ENCODE measurements at regions not wholly inside any gene's neighbourhood (a gene's known extent, or its start where the extent isn't known, plus 50 kb on each side); places are given as distances from the start of the nearest gene placed in this dataset.

DNA sequence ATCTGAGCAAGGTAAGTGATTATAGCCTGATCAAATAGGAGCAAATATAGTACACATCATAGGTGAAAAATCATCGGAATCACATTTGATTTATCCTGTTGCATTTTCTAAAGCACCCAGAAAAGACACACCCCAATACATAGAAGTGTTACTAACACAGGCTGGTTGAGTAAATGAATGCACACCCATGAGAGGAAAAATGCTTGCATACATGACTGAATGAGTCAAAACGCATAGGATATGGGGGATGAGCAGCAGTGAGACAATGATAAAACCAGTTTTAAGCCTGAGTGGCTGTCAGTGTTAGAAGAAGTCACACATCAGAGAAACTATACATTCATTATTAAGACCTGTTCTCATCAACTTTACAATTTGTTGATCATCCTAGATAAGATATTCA, 449.6 kb upstream of the CDH20 start:
- Mint-ChIP-seq H3K4me1 (no peaks in the 10 kb centered on the region), H3K36me3 (peaks cover under 1% of the 10 kb centered on the region), H3K27ac (no peak overlapping the region), H3K27me3 (ENCODE audit: low read depth in 2 of 2) (no peaks in the 10 kb centered on the region), H3K4me3 (no peak overlapping the region), H3K9me3 (peaks cover 9 to 20% of the 10 kb centered on the region in 2 donors)
- Histone ChIP-seq H3K4me3 (ENCODE audit: low read length) (no peak overlapping the region), H3K27ac (ENCODE audit: low read length) (no peak overlapping the region), H3K9me3 (ENCODE audit: control insufficient read depth, insufficient read depth, low read length) (no peaks in the 10 kb centered on the region), H3K4me1 (ENCODE audit: control insufficient read depth, insufficient read depth, low read length) (no peaks in the 10 kb centered on the region), H3K27me3 (ENCODE audit: control insufficient read depth, insufficient read depth, low read length) (no peaks in the 10 kb centered on the region), H3K36me3 (ENCODE audit: control insufficient read depth, insufficient read depth, low read length) (no peaks in the 10 kb centered on the region)
- intact Hi-C loops (cut with micrococcal nuclease) = no loop called here
- WGBS (ENCODE audit: insufficient coverage) = 100% methylated on average over 1 of the region's 2 CpGs
- no peak for DNase-seq
- ATAC-seq = no peak
- TF ChIP-seq, protein P1, sequence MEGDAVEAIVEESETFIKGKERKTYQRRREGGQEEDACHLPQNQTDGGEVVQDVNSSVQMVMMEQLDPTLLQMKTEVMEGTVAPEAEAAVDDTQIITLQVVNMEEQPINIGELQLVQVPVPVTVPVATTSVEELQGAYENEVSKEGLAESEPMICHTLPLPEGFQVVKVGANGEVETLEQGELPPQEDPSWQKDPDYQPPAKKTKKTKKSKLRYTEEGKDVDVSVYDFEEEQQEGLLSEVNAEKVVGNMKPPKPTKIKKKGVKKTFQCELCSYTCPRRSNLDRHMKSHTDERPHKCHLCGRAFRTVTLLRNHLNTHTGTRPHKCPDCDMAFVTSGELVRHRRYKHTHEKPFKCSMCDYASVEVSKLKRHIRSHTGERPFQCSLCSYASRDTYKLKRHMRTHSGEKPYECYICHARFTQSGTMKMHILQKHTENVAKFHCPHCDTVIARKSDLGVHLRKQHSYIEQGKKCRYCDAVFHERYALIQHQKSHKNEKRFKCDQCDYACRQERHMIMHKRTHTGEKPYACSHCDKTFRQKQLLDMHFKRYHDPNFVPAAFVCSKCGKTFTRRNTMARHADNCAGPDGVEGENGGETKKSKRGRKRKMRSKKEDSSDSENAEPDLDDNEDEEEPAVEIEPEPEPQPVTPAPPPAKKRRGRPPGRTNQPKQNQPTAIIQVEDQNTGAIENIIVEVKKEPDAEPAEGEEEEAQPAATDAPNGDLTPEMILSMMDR (IDR thresholded peaks at IDR 0.05) = no peak

DNA sequence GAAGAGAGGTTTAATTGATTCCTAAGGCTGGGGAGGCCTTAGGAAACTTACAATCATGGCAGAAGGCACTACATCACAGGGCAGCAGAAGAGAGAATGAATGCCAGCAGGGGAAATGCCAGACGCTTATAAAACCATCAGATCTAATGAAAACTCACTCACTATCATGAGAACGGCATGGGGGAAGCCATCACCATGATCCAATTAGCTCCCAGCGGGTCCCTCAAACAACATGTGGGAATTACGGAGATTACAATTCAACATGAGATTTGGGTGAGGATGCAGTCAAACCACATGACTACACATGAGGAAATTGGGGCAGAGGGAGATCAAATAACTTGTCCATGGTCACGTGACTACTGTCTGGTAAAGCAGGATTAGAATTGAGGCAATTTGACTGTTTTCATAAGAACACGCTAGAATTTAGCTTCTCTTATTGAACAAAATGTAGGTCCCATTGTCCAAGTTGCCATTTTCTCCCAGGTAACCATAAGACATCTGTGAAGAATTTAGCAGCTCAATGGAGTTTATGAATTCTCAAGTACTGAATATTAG, 445.1 kb upstream of the CDH20 start:
- DNase-seq (no peak), ATAC-seq (no peak)
- intact Hi-C loops (cut with micrococcal nuclease) = no loop called here
- Histone ChIP-seq H3K27me3 (ENCODE audit: control insufficient read depth, insufficient read depth, low read length) (no peaks in the 10 kb centered on the region), H3K4me1 (ENCODE audit: control insufficient read depth, insufficient read depth, low read length) (no peaks in the 10 kb centered on the region), H3K9me3 (ENCODE audit: control insufficient read depth, insufficient read depth, low read length) (no peaks in the 10 kb centered on the region), H3K36me3 (ENCODE audit: control insufficient read depth, insufficient read depth, low read length) (no peaks in the 10 kb centered on the region), H3K27ac (ENCODE audit: low read length) (no peak overlapping the region), H3K4me3 (ENCODE audit: low read length) (no peak overlapping the region)
- peaks cover 3 to 12% of the 10 kb centered on the region in 2 donors for H3K9me3 Mint-ChIP-seq
- no peak overlapping the region for H3K27ac Mint-ChIP-seq
- no peaks in the 10 kb centered on the region for H3K36me3 Mint-ChIP-seq
- 73% methylated on average over 6 of the region's 6 CpGs for WGBS (ENCODE audit: insufficient coverage)
- TF ChIP-seq, protein P1 (IDR thresholded peaks at IDR 0.05) = no peak
- no peaks in the 10 kb centered on the region for H3K27me3 Mint-ChIP-seq (ENCODE audit: low read depth in 2 of 2)
- no peaks in the 10 kb centered on the region for H3K4me1 Mint-ChIP-seq
- no peak overlapping the region for H3K4me3 Mint-ChIP-seq

DNA sequence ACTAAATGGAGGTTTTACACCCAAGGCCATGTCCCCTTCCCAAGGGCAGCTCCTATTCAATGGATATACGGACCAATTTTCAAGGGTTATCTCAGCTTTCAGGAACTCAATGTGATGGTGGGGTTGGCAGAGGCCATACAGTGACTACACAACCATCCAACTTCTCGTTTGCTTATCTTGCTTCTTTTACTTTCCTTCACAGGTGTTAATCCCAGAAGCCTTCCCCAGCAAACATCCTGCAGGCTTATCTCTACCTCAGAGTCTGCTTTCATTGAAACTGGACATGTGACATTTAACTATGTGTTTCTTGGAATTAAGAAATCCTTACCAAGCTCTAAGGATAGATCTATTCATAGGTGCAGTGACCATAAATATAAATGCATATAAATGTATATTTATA, 443.8 kb upstream of the CDH20 start:
- H3K27ac Mint-ChIP-seq = no peak overlapping the region
- Histone ChIP-seq H3K4me3 (ENCODE audit: low read length) (no peak overlapping the region), H3K27me3 (ENCODE audit: control insufficient read depth, insufficient read depth, low read length) (no peaks in the 10 kb centered on the region), H3K9me3 (ENCODE audit: control insufficient read depth, insufficient read depth, low read length) (no peaks in the 10 kb centered on the region), H3K27ac (ENCODE audit: low read length) (no peak overlapping the region), H3K36me3 (ENCODE audit: control insufficient read depth, insufficient read depth, low read length) (no peaks in the 10 kb centered on the region), H3K4me1 (ENCODE audit: control insufficient read depth, insufficient read depth, low read length) (no peaks in the 10 kb centered on the region)
- H3K27me3 Mint-ChIP-seq (ENCODE audit: low read depth in 2 of 2) = no peaks in the 10 kb centered on the region
- H3K4me3 Mint-ChIP-seq = no peak overlapping the region
- TF ChIP-seq, protein P1 (IDR thresholded peaks at IDR 0.05) = no peak
- peaks cover 7% of the 10 kb centered on the region for H3K36me3 Mint-ChIP-seq
- intact Hi-C loops (cut with micrococcal nuclease) = no loop called here
- DNase-seq = no peak
- H3K9me3 Mint-ChIP-seq = peaks cover 3 to 10% of the 10 kb centered on the region in 2 donors
- no peak for ATAC-seq
- 86% methylated on average over 1 of the region's 2 CpGs for WGBS (ENCODE audit: insufficient coverage)
- no peaks in the 10 kb centered on the region for H3K4me1 Mint-ChIP-seq

DNA sequence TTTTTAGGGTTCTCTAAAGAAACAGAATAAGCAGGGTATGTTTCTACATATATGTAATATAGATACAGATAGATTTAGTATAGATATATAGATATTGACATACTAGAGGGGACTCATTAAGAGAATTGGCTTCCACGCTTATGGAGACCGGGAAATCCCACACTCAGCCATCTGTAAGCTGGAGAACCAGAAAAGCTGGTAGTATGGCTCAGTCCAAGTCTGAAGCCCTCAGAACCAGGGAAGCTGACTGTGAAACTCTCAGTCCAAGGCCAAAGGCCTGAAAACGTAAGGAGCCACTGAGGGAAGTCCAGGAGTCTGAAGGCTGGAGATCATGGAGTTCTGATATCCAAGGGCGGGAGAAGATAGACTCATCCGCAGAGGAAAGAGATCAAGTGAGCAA, 441.3 kb upstream of the CDH20 start:
- H3K27ac Mint-ChIP-seq = no peak overlapping the region
- Histone ChIP-seq H3K27ac (ENCODE audit: low read length) (no peak overlapping the region), H3K9me3 (ENCODE audit: control insufficient read depth, insufficient read depth, low read length) (no peaks in the 10 kb centered on the region), H3K27me3 (ENCODE audit: control insufficient read depth, insufficient read depth, low read length) (no peaks in the 10 kb centered on the region), H3K4me1 (ENCODE audit: control insufficient read depth, insufficient read depth, low read length) (no peaks in the 10 kb centered on the region), H3K36me3 (ENCODE audit: control insufficient read depth, insufficient read depth, low read length) (no peaks in the 10 kb centered on the region), H3K4me3 (ENCODE audit: low read length) (no peak overlapping the region)
- TF ChIP-seq, protein P1 (IDR thresholded peaks at IDR 0.05) = no peak
- WGBS (ENCODE audit: insufficient coverage) = 89% methylated on average over 5 of the region's 5 CpGs
- no peaks in the 10 kb centered on the region for H3K4me1 Mint-ChIP-seq
- ATAC-seq = no peak
- H3K4me3 Mint-ChIP-seq = no peak overlapping the region
- H3K27me3 Mint-ChIP-seq (ENCODE audit: low read depth in 2 of 2) = no peaks in the 10 kb centered on the region
- no peak for DNase-seq
- H3K36me3 Mint-ChIP-seq = peaks cover 7% of the 10 kb centered on the region
- H3K9me3 Mint-ChIP-seq = peaks cover 7 to 9% of the 10 kb centered on the region in 2 donors
- intact Hi-C loops (cut with micrococcal nuclease) = no loop called here
